ENCODE measurements at regions not wholly inside any gene's neighbourhood (a gene's known extent, or its start where the extent isn't known, plus 50 kb on each side); places are given as distances from the start of the nearest gene placed in this dataset.

- TF ChIP-seq EP300 (IDR thresholded peaks at IDR 0.05) (no peak), CTCF (IDR thresholded peaks at IDR 0.05) (no peak)
Measured at GRCh38 chr2:6788614-6789013, 77.1 kb downstream of the CMPK2 start.
